Mucosa of gallbladder (tissue), 1 donor: ENCODE measurements at regions not wholly inside any gene's neighbourhood (a gene's known extent, or its start where the extent isn't known, plus 50 kb on each side); places are given as distances from the start of the nearest gene placed in this dataset.

Experiments
- DNase-seq: peaks from one replicate; pipeline ENCODE4 v3.0.0-alpha.2; 2020; ENCODE audit warnings: low spot score
- donor health status: DM: no; HTN: no; CAD: no.

DNA sequence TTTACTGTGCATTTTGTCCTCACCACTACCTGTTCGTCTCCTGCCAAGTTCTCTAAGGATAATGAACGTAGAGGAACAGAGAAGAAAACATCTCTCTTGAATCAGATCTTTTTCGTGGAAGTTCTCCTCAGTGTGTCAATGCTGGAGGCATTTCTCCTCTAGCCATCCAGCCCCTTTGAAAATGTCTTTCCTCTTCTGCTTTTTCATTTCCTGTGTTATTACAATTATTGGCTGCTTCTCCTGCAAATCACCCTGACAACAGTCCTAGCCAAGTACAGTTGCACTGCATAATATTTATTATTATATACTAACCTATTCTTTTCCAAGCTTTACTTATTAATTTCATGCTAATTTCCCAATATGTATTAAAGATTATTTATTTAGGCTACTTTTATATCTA, 61.8 kb upstream of the TRPM3 start:
- DNase-seq = no peak

GRCh38 chr9:71179183-71179582, 57.8 kb upstream of the TRPM3 start:
- no peak for DNase-seq

- DNase-seq = no peak
These were observed 56.5 kb upstream of the TRPM3 start for GRCh38 chr9:71177901-71178300.

DNA sequence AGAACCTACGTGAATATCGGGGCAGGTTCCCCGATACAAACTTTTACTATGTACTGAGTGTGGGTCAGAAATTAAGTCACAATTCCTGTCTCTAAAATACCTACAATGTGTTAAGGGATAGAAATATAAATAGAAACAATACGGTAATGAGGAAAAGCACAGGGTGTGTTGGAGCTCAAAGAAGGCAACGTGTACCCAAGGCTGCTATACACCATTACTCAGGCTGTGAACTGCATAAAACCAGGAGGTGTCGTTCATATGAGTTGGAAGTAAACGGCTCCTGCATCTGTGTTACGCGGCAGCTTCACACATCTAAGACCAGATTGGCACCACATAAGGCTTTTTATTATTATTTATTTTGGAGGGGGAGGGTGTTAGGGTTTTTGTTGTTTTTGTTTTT, 50.1 kb upstream of the TRPM3 start:
- no peak for DNase-seq
